Immature natural killer cell (primary cell): ENCODE measurements at regions not wholly inside any gene's neighbourhood (a gene's known extent, or its start where the extent isn't known, plus 50 kb on each side); places are given as distances from the start of the nearest gene placed in this dataset.

ENCODE experiments used
- DNase-seq, 3 donors: peaks; one replicate each; pipeline ENCODE4 v3.0.0; 2022; ENCODE audit warnings: mixed read lengths in 1 of 3
- H3K27ac Mint-ChIP-seq, 6 donors: one replicate each; pipeline ENCODE4 v1.8.0; 2020; ENCODE audit warnings: mixed read lengths in 6 of 6, mild to moderate bottlenecking in 5 of 6, inconsistent platforms in 4 of 6, moderate library complexity in 3 of 6
- H3K27me3 Mint-ChIP-seq, 3 donors: one replicate each; pipeline ENCODE4 v1.8.0; 2020 to 2021; ENCODE audit warnings: low read depth in 3 of 3, mild to moderate bottlenecking in 3 of 3, mixed read lengths in 3 of 3, moderate library complexity in 3 of 3, inconsistent platforms in 1 of 3
- H3K36me3 Mint-ChIP-seq, 3 donors: one replicate each; pipeline ENCODE4 v1.8.0; 2020; ENCODE audit warnings: mixed read lengths in 3 of 3, inconsistent platforms in 2 of 3, mild to moderate bottlenecking in 2 of 3
- H3K4me1 Mint-ChIP-seq, 2 donors: one replicate each; pipeline ENCODE4 v1.8.0; 2020; ENCODE audit warnings: inconsistent platforms in 2 of 2, mild to moderate bottlenecking in 2 of 2, mixed read lengths in 2 of 2, moderate library complexity in 1 of 2
- H3K4me3 Mint-ChIP-seq, 5 donors: one replicate each; pipeline ENCODE4 v1.8.0; 2020; ENCODE audit warnings: mild to moderate bottlenecking in 5 of 5, mixed read lengths in 5 of 5, inconsistent platforms in 3 of 5, moderate library complexity in 3 of 5
- H3K9me3 Mint-ChIP-seq, 6 donors: one replicate each; pipeline ENCODE4 v1.8.0; 2020; ENCODE audit warnings: mild to moderate bottlenecking in 6 of 6, mixed read lengths in 6 of 6, inconsistent platforms in 4 of 6, moderate library complexity in 3 of 6

DNA sequence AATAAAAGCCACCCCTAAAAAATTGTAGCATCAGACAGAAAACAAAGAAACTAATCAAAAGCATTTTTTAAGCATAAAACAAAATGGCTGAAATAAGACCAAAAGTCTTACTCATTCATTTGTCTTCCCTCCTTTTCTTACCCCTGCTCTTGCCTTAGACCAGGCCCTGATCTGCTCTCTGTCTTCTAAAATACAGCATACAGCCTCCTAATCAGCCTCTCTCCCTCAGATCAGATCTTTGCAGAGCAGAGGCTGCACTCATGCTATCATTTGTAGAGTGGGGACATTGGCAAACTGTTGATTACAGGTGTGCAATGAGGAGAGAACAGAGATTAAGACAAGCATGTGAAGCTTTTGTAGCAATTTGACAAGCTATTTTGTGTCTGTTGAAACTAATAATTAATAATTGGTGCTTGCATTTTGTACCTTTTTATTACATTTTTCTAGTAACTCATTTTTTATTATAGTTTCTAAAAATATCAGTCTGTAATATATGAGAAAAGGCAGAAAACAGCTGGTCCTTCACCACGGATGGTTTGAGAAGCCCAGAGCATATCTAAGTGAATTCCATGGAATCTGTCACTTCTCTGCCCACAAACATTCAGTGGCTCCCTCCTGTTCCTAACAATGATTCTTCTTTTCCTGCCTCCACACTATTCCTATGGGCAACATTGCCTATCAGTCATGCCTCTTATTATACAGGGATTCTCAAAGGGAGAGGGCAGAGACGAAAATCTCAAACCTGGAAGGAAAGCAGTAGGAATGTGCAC lies 286.2 kb upstream of the STT3B start:
- no peak overlapping the region for H3K27ac Mint-ChIP-seq
- H3K4me1 Mint-ChIP-seq: no peaks in the 10 kb centered on the region
- H3K27me3 Mint-ChIP-seq: peaks cover 0 to 10% (median 5%) of the 10 kb centered on the region in 3 donors
- no peak overlapping the region for H3K4me3 Mint-ChIP-seq
- H3K9me3 Mint-ChIP-seq: no peaks in the 10 kb centered on the region
- H3K36me3 Mint-ChIP-seq: peaks cover 0 to 4% (median 0%) of the 10 kb centered on the region in 3 donors
- no peak for DNase-seq

DNA sequence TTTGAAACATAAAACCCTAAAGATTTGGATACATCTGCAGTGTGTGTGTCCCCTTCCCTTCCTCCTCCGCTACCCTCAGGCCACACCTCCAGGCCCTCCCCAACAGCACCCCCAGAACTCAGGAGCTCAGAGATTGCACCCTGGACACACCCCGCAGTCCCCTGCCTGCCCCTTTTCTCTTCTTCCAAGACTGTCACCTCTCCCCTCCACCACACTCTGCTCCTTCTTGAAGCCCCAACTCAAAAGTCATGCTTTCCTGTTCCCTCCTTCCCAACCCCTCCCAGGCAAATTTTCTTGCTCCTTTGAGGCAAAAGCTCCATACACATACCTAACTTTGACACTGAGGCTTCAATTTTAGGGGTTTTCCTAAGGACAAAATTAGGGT lies 285.7 kb upstream of the STT3B start:
- no peak overlapping the region for H3K4me3 Mint-ChIP-seq
- H3K36me3 Mint-ChIP-seq: peaks cover 0 to 4% (median 0%) of the 10 kb centered on the region in 3 donors
- no peak for DNase-seq
- no peaks in the 10 kb centered on the region for H3K9me3 Mint-ChIP-seq
- H3K27me3 Mint-ChIP-seq: peaks cover 0 to 14% (median 5%) of the 10 kb centered on the region in 3 donors
- no peaks in the 10 kb centered on the region for H3K4me1 Mint-ChIP-seq
- no peak overlapping the region for H3K27ac Mint-ChIP-seq

GRCh38 chr3:31247850-31248562 lies 284.7 kb upstream of the STT3B start:
- H3K27me3 Mint-ChIP-seq: peaks cover 0 to 14% (median 5%) of the 10 kb centered on the region in 3 donors
- peaks cover 0 to 4% (median 0%) of the 10 kb centered on the region in 3 donors for H3K36me3 Mint-ChIP-seq
- no peak for DNase-seq
- H3K4me3 Mint-ChIP-seq: no peak overlapping the region
- H3K27ac Mint-ChIP-seq: no peak overlapping the region
- H3K4me1 Mint-ChIP-seq: no peaks in the 10 kb centered on the region
- no peaks in the 10 kb centered on the region for H3K9me3 Mint-ChIP-seq

DNA sequence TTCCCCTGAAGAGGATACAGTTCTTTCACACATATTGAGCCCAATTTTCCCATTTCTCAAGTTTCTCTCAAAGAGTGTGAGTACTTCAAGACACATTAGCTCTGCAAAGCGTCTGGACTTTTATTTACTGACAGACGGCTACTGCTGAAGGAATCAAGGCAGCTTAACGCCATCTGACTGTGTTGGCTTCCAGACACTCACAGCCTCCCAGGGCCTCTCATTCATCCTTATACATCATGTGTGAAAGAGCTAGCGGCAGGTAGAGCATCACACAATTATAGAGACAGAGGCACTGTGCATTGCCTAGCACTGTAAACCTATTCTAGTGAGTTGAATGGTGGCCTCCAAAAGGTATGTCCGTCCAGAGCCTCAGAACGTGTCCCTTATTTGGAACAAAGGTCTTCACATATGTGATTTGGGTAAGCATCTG lies 284.1 kb upstream of the STT3B start:
- H3K9me3 Mint-ChIP-seq: no peaks in the 10 kb centered on the region
- H3K27me3 Mint-ChIP-seq: peaks cover 0 to 14% (median 5%) of the 10 kb centered on the region in 3 donors
- no peak for DNase-seq
- no peaks in the 10 kb centered on the region for H3K4me1 Mint-ChIP-seq
- no peak overlapping the region for H3K27ac Mint-ChIP-seq
- peaks cover 0 to 4% (median 0%) of the 10 kb centered on the region in 3 donors for H3K36me3 Mint-ChIP-seq
- H3K4me3 Mint-ChIP-seq: no peak overlapping the region

GRCh38 chr3:31249545-31249944 lies 283.2 kb upstream of the STT3B start:
- Mint-ChIP-seq H3K27me3 (peaks cover 0 to 12% (median 5%) of the 10 kb centered on the region in 3 donors), H3K36me3 (peaks cover 0 to 4% (median 0%) of the 10 kb centered on the region in 3 donors), H3K4me1 (no peaks in the 10 kb centered on the region), H3K27ac (no peak overlapping the region), H3K4me3 (no peak overlapping the region), H3K9me3 (no peaks in the 10 kb centered on the region)
- no peak for DNase-seq

DNA sequence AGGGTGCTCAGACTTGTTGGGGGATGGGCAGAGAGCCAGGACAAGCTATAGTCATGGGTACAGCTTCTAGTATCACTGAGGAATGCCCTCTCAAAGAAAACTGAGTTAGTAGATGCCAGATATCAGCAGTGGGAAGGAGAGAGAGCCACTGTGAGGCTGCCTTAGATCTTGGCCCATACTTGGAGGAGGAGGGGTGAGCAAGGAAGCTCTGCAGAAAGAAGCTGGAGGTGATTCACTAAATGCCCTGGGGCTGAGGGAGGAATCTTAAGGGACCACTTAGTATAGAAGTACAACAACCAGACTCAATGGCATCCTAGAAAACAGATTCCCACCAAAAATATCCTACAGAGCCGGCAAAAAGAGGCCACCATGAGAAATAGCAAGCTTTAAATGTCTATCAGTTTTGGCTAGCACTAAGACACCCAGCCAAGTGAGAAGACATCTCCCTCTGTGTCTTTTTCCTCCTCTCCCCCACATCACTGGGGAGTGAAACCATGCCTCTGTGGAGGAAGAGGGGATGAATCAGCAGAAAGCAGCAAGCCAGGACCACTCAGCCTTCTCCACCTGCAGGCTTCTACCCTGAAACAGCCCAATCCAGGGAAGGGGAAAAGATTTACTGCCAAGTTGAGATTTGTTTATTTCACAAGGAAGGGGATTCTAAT lies 282.5 kb upstream of the STT3B start:
- no peak overlapping the region for H3K27ac Mint-ChIP-seq
- H3K36me3 Mint-ChIP-seq: peaks cover 0 to 4% (median 0%) of the 10 kb centered on the region in 3 donors
- H3K27me3 Mint-ChIP-seq: peaks cover 0 to 12% (median 3%) of the 10 kb centered on the region in 3 donors
- no peak for DNase-seq
- no peaks in the 10 kb centered on the region for H3K4me1 Mint-ChIP-seq
- H3K9me3 Mint-ChIP-seq: no peaks in the 10 kb centered on the region
- no peak overlapping the region for H3K4me3 Mint-ChIP-seq

GRCh38 chr3:31251083-31251482 lies 281.6 kb upstream of the STT3B start:
- Mint-ChIP-seq H3K4me1 (no peaks in the 10 kb centered on the region), H3K27me3 (peaks cover 0 to 12% (median 3%) of the 10 kb centered on the region in 3 donors), H3K4me3 (no peak overlapping the region), H3K27ac (no peak overlapping the region), H3K36me3 (peaks cover 0 to 4% (median 0%) of the 10 kb centered on the region in 3 donors), H3K9me3 (no peaks in the 10 kb centered on the region)
- no peak for DNase-seq

DNA sequence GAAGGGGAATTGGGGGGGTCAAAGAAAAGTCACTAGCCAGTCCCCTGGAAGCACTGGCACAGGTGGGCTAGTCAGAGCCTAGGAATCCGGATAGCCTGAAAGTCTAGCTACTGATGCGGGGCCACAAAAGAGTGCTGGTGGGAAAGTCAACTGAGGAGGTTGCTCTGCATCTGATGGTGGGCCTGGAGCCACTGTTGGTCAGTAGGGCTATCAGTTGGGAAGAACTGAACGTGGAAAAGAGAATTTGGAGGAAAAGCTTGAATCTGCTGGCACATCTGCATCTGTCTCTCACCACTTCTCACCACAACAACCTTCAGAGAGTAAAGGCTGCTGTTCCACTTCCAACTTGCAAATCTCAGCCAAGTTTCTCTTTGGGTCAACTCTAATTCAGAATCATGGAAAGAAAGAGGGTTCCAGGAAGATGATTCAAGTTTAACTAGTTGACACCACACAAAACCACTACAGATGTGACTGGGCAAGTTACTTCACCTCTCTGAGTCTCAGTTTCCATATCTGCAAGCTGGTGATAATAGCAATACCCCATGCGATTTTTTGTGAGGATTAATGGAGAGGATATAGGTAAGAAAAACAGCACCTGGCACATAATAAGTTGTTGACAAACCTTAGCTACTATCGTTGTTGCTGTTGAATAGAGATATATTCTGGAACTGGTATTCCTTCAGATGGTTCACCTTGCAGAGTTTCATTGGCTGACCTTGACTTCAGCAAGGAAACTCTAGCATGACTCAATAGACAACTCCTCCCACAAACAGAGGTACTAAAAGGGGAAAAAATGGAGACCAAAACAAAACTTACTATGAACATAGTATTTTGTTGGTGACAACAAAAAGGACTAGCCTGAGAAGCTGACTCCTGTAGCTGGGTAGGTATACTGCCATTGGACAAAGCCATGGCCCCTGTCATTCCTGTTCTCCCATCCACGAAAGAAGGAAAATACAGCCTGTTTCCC lies 280.2 kb upstream of the STT3B start:
- no peaks in the 10 kb centered on the region for H3K9me3 Mint-ChIP-seq
- H3K27ac Mint-ChIP-seq: no peak overlapping the region
- H3K36me3 Mint-ChIP-seq: peaks cover 0 to 4% (median 0%) of the 10 kb centered on the region in 3 donors
- no peak for DNase-seq
- H3K4me3 Mint-ChIP-seq: no peak overlapping the region
- H3K27me3 Mint-ChIP-seq: peaks cover 0 to 10% (median 3%) of the 10 kb centered on the region in 3 donors
- no peaks in the 10 kb centered on the region for H3K4me1 Mint-ChIP-seq

GRCh38 chr3:31253782-31254181 lies 278.9 kb upstream of the STT3B start:
- H3K9me3 Mint-ChIP-seq: no peaks in the 10 kb centered on the region
- no peaks in the 10 kb centered on the region for H3K4me1 Mint-ChIP-seq
- H3K27me3 Mint-ChIP-seq: peaks cover 0 to 8% (median 3%) of the 10 kb centered on the region in 3 donors
- no peak for DNase-seq
- peaks cover 0 to 4% (median 0%) of the 10 kb centered on the region in 3 donors for H3K36me3 Mint-ChIP-seq
- no peak overlapping the region for H3K4me3 Mint-ChIP-seq
- H3K27ac Mint-ChIP-seq: no peak overlapping the region

DNA sequence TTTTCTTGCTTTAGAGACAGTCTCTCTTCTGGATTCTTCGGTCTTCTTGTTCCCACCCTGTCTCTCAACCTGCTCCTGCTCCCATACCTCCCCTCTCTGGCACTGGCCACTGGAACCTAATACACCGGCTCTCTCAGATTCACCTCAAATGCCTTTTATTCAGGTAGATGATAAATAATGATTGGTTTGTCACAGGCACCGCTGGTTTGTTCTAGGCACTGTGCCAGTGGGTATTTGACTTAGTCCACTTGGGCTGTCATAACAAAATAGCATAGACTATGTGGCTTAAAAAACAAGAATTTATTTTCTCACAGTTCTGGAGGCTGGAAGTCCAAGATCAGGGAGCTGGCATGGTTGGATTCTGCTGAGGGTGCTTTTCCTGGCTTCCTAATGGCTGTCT lies 278.2 kb upstream of the STT3B start:
- no peak for DNase-seq
- no peaks in the 10 kb centered on the region for H3K9me3 Mint-ChIP-seq
- no peak overlapping the region for H3K27ac Mint-ChIP-seq
- H3K36me3 Mint-ChIP-seq: peaks cover 0 to 4% (median 0%) of the 10 kb centered on the region in 3 donors
- no peaks in the 10 kb centered on the region for H3K4me1 Mint-ChIP-seq
- H3K4me3 Mint-ChIP-seq: no peak overlapping the region
- H3K27me3 Mint-ChIP-seq: peaks cover 0 to 8% (median 3%) of the 10 kb centered on the region in 3 donors

- Mint-ChIP-seq H3K27ac (no peak overlapping the region), H3K9me3 (no peaks in the 10 kb centered on the region), H3K27me3 (peaks cover 0 to 6% (median 3%) of the 10 kb centered on the region in 3 donors), H3K36me3 (peaks cover 0 to 4% (median 0%) of the 10 kb centered on the region in 3 donors), H3K4me1 (no peaks in the 10 kb centered on the region), H3K4me3 (no peak overlapping the region)
- DNase-seq: no peak
These were observed 277.6 kb upstream of the STT3B start for GRCh38 chr3:31255007-31255581.

- no peaks in the 10 kb centered on the region for H3K4me1 Mint-ChIP-seq
- H3K4me3 Mint-ChIP-seq: no peak overlapping the region
- H3K9me3 Mint-ChIP-seq: peaks cover 0 to 4% (median 0%) of the 10 kb centered on the region in 6 donors
- H3K27me3 Mint-ChIP-seq: no peaks in the 10 kb centered on the region
- no peak overlapping the region for H3K27ac Mint-ChIP-seq
- no peaks in the 10 kb centered on the region for H3K36me3 Mint-ChIP-seq
- DNase-seq: no peak
These were observed 270.5 kb upstream of the STT3B start for GRCh38 chr3:31262201-31262600.

DNA sequence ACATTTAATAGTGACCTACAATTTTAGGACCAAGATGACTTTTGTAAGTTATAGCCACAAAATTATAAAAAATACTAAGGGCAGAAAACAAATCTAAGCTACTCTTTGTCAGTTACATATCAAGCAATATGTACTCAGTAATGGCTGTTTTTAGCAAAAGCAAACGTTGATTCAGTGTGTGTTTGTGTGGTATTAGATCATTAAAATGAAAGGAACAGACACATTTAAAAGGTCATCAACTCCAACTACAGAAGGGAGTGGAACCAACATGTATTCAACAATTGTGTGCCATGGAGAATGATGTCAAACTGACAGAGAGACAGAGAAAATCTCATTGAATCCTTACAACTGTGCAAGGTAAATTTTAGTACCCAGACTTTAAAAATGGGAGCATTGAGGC lies 268.8 kb upstream of the STT3B start:
- Mint-ChIP-seq H3K27ac (no peak overlapping the region), H3K9me3 (peaks cover 0 to 4% (median 0%) of the 10 kb centered on the region in 6 donors), H3K27me3 (peaks cover 0 to 2% (median under 1%) of the 10 kb centered on the region in 3 donors)

More for the DNA sequence above, 268.8 kb upstream of the STT3B start:
- no peak for DNase-seq
- Mint-ChIP-seq H3K4me1 (peaks cover 6 to 9% of the 10 kb centered on the region in 2 donors), H3K36me3 (no peaks in the 10 kb centered on the region), H3K4me3 (no peak overlapping the region)
